Vagina (tissue), 2 donors: ENCODE measurements at regions not wholly inside any gene's neighbourhood (a gene's known extent, or its start where the extent isn't known, plus 50 kb on each side); places are given as distances from the start of the nearest gene placed in this dataset.

Experiments
- DNase-seq, 2 donors: peaks; one replicate each; pipeline ENCODE4 v3.0.0-alpha.2; 2017; ENCODE audit errors: extremely low spot score in 2 of 2
- H3K27ac ChIP-seq: fragments of 200-600 bp; sonication (generic); one replicate; pipeline ENCODE4 v1.5.1; 2019
- H3K27me3 ChIP-seq: fragments of 200-600 bp; sonication (generic); one replicate; pipeline ENCODE4 v1.5.1; 2019
- H3K36me3 ChIP-seq, 2 donors: fragments of 200-600 bp; sonication (generic); one replicate each; pipeline ENCODE4 v1.5.1; 2017 to 2019
- H3K4me1 ChIP-seq: fragments of 200-600 bp; sonication (generic); one replicate; pipeline ENCODE4 v1.5.1; 2019
- H3K4me3 ChIP-seq, 2 donors: fragments of 200-600 bp; sonication (generic); 1 replicate in 1 of 2; 2 replicates in 1 of 2; pipeline ENCODE4 v1.5.1; 2016 to 2019
- H3K9me3 ChIP-seq: fragments of 200-600 bp; sonication (generic); one replicate; pipeline ENCODE4 v1.5.1; 2019
- POLR2A ChIP-seq, 2 donors: fragments of 450-650 bp; IDR thresholded peaks; one replicate each; pipeline ENCODE4 v1.6.1; 2017; ENCODE audit warnings: antibody characterized with exemption in 2 of 2, mild to moderate bottlenecking in 2 of 2, moderate library complexity in 2 of 2
- POLR2AphosphoS5 ChIP-seq, 2 donors: sonication (generic); formaldehyde crosslinking; IDR thresholded peaks; one replicate each; pipeline ENCODE4 v1.9.0; 2017; ENCODE audit warnings: antibody characterized with exemption in 2 of 2, mild to moderate bottlenecking in 2 of 2, low read depth in 1 of 2; ENCODE audit not compliant: insufficient read depth in 1 of 2
- intact Hi-C: fragments of 100-400 bp; cut with DNase I; formaldehyde crosslinking; loops from one replicate; pipeline ENCODE4 v1.15.1; 2023
- TF ChIP-seq, protein P1 (sequence below), 3 experiments: fragments of 450-650 bp in 2 of 3; fragments of 200-600 bp in 1 of 3; sonication (generic) in 1 of 3; IDR thresholded peaks; one replicate each; pipeline ENCODE4 v1.5.1; 2017 to 2019; ENCODE audit warnings: antibody characterized with exemption in 3 of 3, mild to moderate bottlenecking in 2 of 3, moderate library complexity in 2 of 3

DNA sequence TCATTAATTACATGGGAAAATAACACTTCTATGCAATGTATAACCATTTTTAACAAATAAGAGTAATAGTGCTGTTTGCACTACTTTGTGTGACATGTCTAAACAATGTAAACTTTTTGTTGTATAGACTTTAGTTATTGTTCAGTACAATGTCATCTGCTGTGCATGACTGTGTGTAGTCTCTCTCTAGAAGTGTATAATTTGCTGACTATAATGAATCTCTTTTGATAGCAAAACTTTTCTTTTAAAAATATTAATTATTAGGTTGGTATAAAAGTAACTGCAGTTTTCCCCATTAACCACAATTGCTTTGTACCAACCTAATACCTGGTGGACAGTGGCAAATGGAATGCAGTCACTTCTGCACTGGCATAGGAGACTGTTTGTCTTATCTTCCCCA, 124.2 kb upstream of the SGK1 start:
- no peaks in the 10 kb centered on the region for H3K9me3 ChIP-seq
- DNase-seq, result no peak

DNA sequence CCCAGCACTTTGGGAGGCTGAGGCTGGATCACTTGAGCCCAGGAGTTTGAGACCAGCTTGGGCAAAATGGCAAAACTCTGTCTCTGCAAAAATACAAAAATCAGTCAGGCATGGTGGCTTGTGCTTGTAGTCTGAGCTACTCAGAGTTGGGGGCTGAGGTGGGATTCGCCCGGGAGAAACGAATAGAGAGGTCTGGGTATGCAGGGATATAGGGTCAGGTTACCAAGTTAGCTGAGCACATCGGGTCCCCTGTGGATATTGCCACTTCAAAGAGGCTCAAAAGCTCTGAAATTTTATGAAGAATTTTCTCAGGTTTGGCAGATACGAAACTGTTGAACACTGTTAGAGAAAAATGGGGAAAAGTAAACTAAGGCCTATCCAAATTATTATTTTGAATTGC, 120.9 kb upstream of the SGK1 start:
- intact Hi-C loops, result no loop called here
- peaks cover 16% of the 10 kb centered on the region for H3K4me1 ChIP-seq
- DNase-seq, result no peak
- no peaks in the 10 kb centered on the region for H3K27me3 ChIP-seq
- H3K27ac ChIP-seq, result no peak overlapping the region
- H3K4me3 ChIP-seq, result no peak overlapping the region
- no peaks in the 10 kb centered on the region for H3K36me3 ChIP-seq
- H3K9me3 ChIP-seq, result no peaks in the 10 kb centered on the region
- TF ChIP-seq POLR2A (IDR thresholded peaks at IDR 0.05) (no peak), POLR2AphosphoS5 (IDR thresholded peaks at IDR 0.05; ENCODE audit: insufficient read depth in 1 of 2, low read depth in 1 of 2) (no peak)
- TF ChIP-seq, protein P1, sequence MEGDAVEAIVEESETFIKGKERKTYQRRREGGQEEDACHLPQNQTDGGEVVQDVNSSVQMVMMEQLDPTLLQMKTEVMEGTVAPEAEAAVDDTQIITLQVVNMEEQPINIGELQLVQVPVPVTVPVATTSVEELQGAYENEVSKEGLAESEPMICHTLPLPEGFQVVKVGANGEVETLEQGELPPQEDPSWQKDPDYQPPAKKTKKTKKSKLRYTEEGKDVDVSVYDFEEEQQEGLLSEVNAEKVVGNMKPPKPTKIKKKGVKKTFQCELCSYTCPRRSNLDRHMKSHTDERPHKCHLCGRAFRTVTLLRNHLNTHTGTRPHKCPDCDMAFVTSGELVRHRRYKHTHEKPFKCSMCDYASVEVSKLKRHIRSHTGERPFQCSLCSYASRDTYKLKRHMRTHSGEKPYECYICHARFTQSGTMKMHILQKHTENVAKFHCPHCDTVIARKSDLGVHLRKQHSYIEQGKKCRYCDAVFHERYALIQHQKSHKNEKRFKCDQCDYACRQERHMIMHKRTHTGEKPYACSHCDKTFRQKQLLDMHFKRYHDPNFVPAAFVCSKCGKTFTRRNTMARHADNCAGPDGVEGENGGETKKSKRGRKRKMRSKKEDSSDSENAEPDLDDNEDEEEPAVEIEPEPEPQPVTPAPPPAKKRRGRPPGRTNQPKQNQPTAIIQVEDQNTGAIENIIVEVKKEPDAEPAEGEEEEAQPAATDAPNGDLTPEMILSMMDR (IDR thresholded peaks at IDR 0.05), result no peak

More for the DNA sequence above, 124.2 kb upstream of the SGK1 start:
- H3K4me3 ChIP-seq, result no peak overlapping the region
- TF ChIP-seq POLR2A (IDR thresholded peaks at IDR 0.05), result no peak
- no peaks in the 10 kb centered on the region for H3K36me3 ChIP-seq
- intact Hi-C loops, result no loop called here
- H3K27me3 ChIP-seq, result no peaks in the 10 kb centered on the region
- peaks cover 10% of the 10 kb centered on the region for H3K4me1 ChIP-seq
- no peak overlapping the region for H3K27ac ChIP-seq

DNA sequence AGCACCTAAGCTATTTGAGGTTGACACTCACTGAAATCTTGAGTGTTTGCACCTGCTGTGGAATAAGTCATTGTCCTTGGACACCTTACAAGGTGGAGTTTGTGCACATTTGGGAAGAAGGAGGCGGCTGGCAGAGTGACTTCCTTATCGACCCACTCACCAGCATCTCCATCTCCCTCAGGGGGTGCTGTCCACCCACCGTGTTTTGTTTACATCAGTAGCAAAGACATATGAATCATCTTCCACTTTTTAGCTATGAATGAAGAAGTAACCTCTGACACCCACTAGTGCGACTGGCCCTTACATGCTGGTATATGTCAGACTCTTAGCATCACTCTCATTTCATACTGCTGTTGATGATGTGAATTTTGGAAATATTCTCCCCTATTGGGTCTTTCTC, 119.5 kb upstream of the SGK1 start:
- H3K9me3 ChIP-seq, result no peaks in the 10 kb centered on the region
- no peak overlapping the region for H3K4me3 ChIP-seq
- H3K27ac ChIP-seq, result peak overlapping the region; percentile 67
- H3K4me1 ChIP-seq, result peaks cover 16% of the 10 kb centered on the region
- intact Hi-C loops, result no loop called here
- H3K36me3 ChIP-seq, result no peaks in the 10 kb centered on the region
- H3K27me3 ChIP-seq, result no peaks in the 10 kb centered on the region
- TF ChIP-seq, protein P1 (IDR thresholded peaks at IDR 0.05), result no peak
- TF ChIP-seq POLR2AphosphoS5 (IDR thresholded peaks at IDR 0.05; ENCODE audit: insufficient read depth in 1 of 2, low read depth in 1 of 2), result no peak
- no peak for TF ChIP-seq POLR2A (IDR thresholded peaks at IDR 0.05)
- DNase-seq, result no peak

DNA sequence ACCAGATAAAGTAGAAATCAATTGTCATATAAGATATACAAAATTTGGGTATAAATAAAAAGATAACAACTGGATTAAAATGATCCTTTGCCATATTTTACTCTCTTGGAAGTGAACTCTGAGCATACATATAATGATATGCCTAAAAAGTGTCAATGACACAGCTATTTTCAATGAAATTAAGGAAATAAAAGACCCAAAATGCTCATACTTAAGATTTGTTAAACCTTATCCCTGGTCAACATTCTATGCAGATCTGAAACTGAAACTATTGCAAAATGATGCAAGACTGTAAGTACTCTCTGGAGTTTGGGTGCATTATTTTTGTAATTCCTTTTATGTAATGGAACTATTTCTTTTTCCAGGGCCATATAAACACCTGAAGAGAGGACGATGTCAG, 119.0 kb upstream of the SGK1 start:
- no peaks in the 10 kb centered on the region for H3K9me3 ChIP-seq
- H3K27ac ChIP-seq, result peak overlapping the region; percentile 67
- intact Hi-C loops, result no loop called here
- H3K27me3 ChIP-seq, result no peaks in the 10 kb centered on the region
- H3K4me3 ChIP-seq, result no peak overlapping the region
- DNase-seq, result no peak
- TF ChIP-seq, protein P1 (IDR thresholded peaks at IDR 0.05), result no peak
- TF ChIP-seq POLR2AphosphoS5 (IDR thresholded peaks at IDR 0.05; ENCODE audit: insufficient read depth in 1 of 2, low read depth in 1 of 2), result peak in 1 of 2 donors; percentile 14
- no peak for TF ChIP-seq POLR2A (IDR thresholded peaks at IDR 0.05)
- no peaks in the 10 kb centered on the region for H3K36me3 ChIP-seq
- H3K4me1 ChIP-seq, result peaks cover 16% of the 10 kb centered on the region

DNA sequence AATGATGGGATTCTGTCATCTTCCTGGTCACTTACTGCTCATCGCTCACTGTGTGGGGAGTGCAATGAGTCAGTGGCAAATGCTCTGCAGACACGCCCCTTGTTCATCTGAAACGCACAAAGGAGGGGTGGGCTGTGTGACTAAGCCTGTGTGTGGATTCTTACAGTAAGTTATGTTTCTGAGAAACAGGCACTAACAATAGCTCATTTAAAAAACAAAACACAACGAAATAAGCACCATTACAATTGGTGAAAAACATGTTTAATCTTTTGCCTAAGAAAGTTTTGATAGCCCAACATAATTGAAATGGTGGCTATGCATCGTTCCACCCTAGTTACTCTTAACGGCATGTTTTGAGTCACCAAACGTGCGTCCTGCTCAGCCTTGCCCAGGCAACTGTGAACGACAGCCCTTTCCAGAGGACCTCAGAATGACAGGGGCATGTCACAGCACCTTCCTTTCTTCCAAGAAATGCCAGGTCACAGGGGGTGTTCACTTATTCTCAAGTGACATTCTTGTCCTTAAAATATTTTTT, 118.4 kb upstream of the SGK1 start:
- intact Hi-C loops, result no loop called here
- Histone ChIP-seq H3K4me3 (peak overlapping the region in 1 of 2 donors; percentile 19), H3K4me1 (peaks cover 16% of the 10 kb centered on the region), H3K27me3 (no peaks in the 10 kb centered on the region), H3K9me3 (no peaks in the 10 kb centered on the region), H3K36me3 (no peaks in the 10 kb centered on the region), H3K27ac (peak overlapping the region; percentile 67)
- TF ChIP-seq POLR2AphosphoS5 (IDR thresholded peaks at IDR 0.05; ENCODE audit: insufficient read depth in 1 of 2, low read depth in 1 of 2), result peak in 1 of 2 donors; percentile 55
- TF ChIP-seq, protein P1 (IDR thresholded peaks at IDR 0.05), result no peak
- no peak for DNase-seq
